Caco-2 (cell line): ENCODE measurements at regions not wholly inside any gene's neighbourhood (a gene's known extent, or its start where the extent isn't known, plus 50 kb on each side); places are given as distances from the start of the nearest gene placed in this dataset.
A peak's percentile ranks its signal among the peaks of the same experiment; 100 is the strongest.

Experiments used
- BruUV-seq: library from RNA; stranded (reverse); fragments of 400-500 nt; replicated peaks from 2 replicates; lab custom pipeline; 2021; lab: Mats Ljungman, UMichigan
- CTCF ChIA-PET: fragments of 300-600 bp; sonication (Branson Sonifier 250); formaldehyde crosslinking; loops from one replicate; lab custom pipeline; 2022; ENCODE audit warnings: antibody characterized with exemption; lab: Charles Lee
- POLR2A ChIA-PET: fragments of 300-600 bp; sonication (Branson Sonifier 250); formaldehyde crosslinking; loops from one replicate; lab custom pipeline; 2022; ENCODE audit warnings: antibody characterized with exemption; lab: Charles Lee
- DNase-seq, 2 experiments: peaks; one replicate each; pipeline versions ENCODE4 v3.0.0 to v3.0.0-alpha.2; 2020 to 2022
- H3K27me3 ChIP-seq: replicated peaks from 2 replicates; pipeline ENCODE4 v1.6.0; 2011; ENCODE audit warnings: low read length; ENCODE audit not compliant: control insufficient read depth, insufficient read depth
- H3K36me3 ChIP-seq: 2 replicates; pipeline ENCODE4 v1.5.1; 2011; ENCODE audit warnings: low read length; ENCODE audit not compliant: control insufficient read depth, insufficient read depth
- H3K4me1 ChIP-seq: fragments of 250-450 bp; sonication (Bioruptor Pico); 2 replicates; pipeline ENCODE4 v1.5.1; 2020; ENCODE audit warnings: mild to moderate bottlenecking
- H3K4me3 ChIP-seq: 2 replicates; pipeline ENCODE4 v1.5.1; 2011; ENCODE audit warnings: low read depth, mild to moderate bottlenecking, control low read depth, low read length
- H3K9me3 ChIP-seq: fragments of 250-450 bp; sonication (Bioruptor Pico); 2 replicates; pipeline ENCODE4 v1.5.1; 2020; ENCODE audit warnings: mild to moderate bottlenecking, moderate library complexity
- H3K27ac Mint-ChIP-seq: one replicate; pipeline ENCODE4 v1.8.0; 2022; ENCODE audit warnings: mixed read lengths; ENCODE audit not compliant: unreplicated experiment
- H3K27me3 Mint-ChIP-seq: one replicate; pipeline ENCODE4 v1.8.0; 2022; ENCODE audit warnings: mixed read lengths; ENCODE audit not compliant: insufficient read depth, unreplicated experiment
- H3K36me3 Mint-ChIP-seq: one replicate; pipeline ENCODE4 v1.8.0; 2022; ENCODE audit warnings: mild to moderate bottlenecking, mixed read lengths; ENCODE audit not compliant: insufficient read depth, unreplicated experiment
- H3K4me1 Mint-ChIP-seq: one replicate; pipeline ENCODE4 v1.8.0; 2022; ENCODE audit warnings: low read depth, mixed read lengths; ENCODE audit not compliant: unreplicated experiment
- H3K4me3 Mint-ChIP-seq: one replicate; pipeline ENCODE4 v1.8.0; 2022; ENCODE audit warnings: mild to moderate bottlenecking, moderate library complexity, mixed read lengths; ENCODE audit not compliant: unreplicated experiment
- H3K9me3 Mint-ChIP-seq: one replicate; pipeline ENCODE4 v1.8.0; 2022; ENCODE audit warnings: mixed read lengths; ENCODE audit not compliant: unreplicated experiment
- intact Hi-C: fragments of 100-400 bp; cut with micrococcal nuclease; formaldehyde crosslinking; loops from one replicate; pipeline ENCODE4 v1.10.0; 2022; ENCODE audit not compliant: unreplicated experiment
- TF ChIP-seq, protein P1 (sequence below), 2 experiments: fragments of 200-600 bp in 1 of 2; IDR thresholded peaks; 1 replicate in 1 of 2; 2 replicates in 1 of 2; pipeline versions ENCODE4 v1.5.1 to v1.8.0; 2011 to 2022; ENCODE audit warnings: antibody characterized with exemption in 1 of 2, control low read depth in 1 of 2, inconsistent platforms in 1 of 2, low read depth in 1 of 2, low read length in 1 of 2, mild to moderate bottlenecking in 1 of 2, moderate library complexity in 1 of 2; ENCODE audit not compliant: insufficient read depth in 1 of 2, severe bottlenecking in 1 of 2, unreplicated experiment in 1 of 2

DNA sequence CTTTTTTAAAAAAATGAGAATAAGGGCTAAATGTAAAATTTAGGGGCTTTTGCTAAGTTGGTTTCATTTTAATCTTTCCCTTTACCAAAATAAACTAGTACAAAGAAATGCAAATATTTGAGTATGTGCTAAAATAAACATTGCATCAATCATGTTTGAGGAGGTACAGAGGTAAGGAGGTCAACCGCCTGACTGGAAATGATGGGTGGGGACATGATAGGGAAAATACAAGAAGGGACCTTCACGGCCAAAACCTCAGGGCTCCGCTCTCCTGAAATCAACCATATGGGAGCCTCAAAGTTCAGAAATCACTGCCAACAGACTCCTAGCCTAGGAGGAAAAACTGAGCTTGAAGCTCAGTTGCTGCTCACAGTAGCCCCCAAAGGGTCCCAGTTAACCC lies 207.6 kb downstream of the AHR start:
- ChIA-PET POLR2A (no interaction called here), CTCF (no interaction called here)
- Histone ChIP-seq H3K4me1 (peaks cover 32% of the 10 kb centered on the region), H3K9me3 (no peaks in the 10 kb centered on the region), H3K4me3 (no peak overlapping the region), H3K36me3 (0 out of 2 replicates have a peak, but pooled peaks cover 1% of the 10 kb centered on the region), H3K27me3 (no peaks in the 10 kb centered on the region)
- Mint-ChIP-seq H3K4me1 (peaks cover 20% of the 10 kb centered on the region), H3K36me3 (no peaks in the 10 kb centered on the region), H3K27ac (no peak overlapping the region), H3K9me3 (peaks cover 9% of the 10 kb centered on the region), H3K4me3 (no peak overlapping the region), H3K27me3 (no peaks in the 10 kb centered on the region)
- intact Hi-C loops, result loop anchor here (1.0 to 5.0 kb wide), 2 partner anchors 18 to 204 kb away; no protein-coding TSS in a partner anchor
- TF ChIP-seq, protein P1, sequence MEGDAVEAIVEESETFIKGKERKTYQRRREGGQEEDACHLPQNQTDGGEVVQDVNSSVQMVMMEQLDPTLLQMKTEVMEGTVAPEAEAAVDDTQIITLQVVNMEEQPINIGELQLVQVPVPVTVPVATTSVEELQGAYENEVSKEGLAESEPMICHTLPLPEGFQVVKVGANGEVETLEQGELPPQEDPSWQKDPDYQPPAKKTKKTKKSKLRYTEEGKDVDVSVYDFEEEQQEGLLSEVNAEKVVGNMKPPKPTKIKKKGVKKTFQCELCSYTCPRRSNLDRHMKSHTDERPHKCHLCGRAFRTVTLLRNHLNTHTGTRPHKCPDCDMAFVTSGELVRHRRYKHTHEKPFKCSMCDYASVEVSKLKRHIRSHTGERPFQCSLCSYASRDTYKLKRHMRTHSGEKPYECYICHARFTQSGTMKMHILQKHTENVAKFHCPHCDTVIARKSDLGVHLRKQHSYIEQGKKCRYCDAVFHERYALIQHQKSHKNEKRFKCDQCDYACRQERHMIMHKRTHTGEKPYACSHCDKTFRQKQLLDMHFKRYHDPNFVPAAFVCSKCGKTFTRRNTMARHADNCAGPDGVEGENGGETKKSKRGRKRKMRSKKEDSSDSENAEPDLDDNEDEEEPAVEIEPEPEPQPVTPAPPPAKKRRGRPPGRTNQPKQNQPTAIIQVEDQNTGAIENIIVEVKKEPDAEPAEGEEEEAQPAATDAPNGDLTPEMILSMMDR (IDR thresholded peaks at IDR 0.05; ENCODE audit: insufficient read depth in 1 of 2, low read depth in 1 of 2, low read length in 1 of 2, severe bottlenecking in 1 of 2, unreplicated experiment in 1 of 2), result no peak
- DNase-seq, result peak; percentile 49 to 69
- no TSS peak for BruUV-seq

GRCh38 chr7:17506596-17506995 lies 208.1 kb downstream of the AHR start:
- peaks cover 32% of the 10 kb centered on the region for H3K4me1 ChIP-seq
- no peaks in the 10 kb centered on the region for H3K27me3 Mint-ChIP-seq
- BruUV-seq, result no TSS peak
- peaks cover 9% of the 10 kb centered on the region for H3K9me3 Mint-ChIP-seq
- no peaks in the 10 kb centered on the region for H3K36me3 Mint-ChIP-seq
- H3K4me3 ChIP-seq, result no peak overlapping the region
- ChIA-PET POLR2A (no interaction called here), CTCF (no interaction called here)
- H3K4me3 Mint-ChIP-seq, result no peak overlapping the region
- peaks cover 20% of the 10 kb centered on the region for H3K4me1 Mint-ChIP-seq
- no peaks in the 10 kb centered on the region for H3K9me3 ChIP-seq
- no peak overlapping the region for H3K27ac Mint-ChIP-seq
- H3K27me3 ChIP-seq, result no peaks in the 10 kb centered on the region
- DNase-seq, result no peak
- H3K36me3 ChIP-seq, result 0 out of 2 replicates have a peak, but pooled peaks cover 1% of the 10 kb centered on the region
- intact Hi-C loops, result loop anchor here (1.0 to 5.0 kb wide), 2 partner anchors 18 to 204 kb away; no protein-coding TSS in a partner anchor
- TF ChIP-seq, protein P1 (IDR thresholded peaks at IDR 0.05; ENCODE audit: insufficient read depth in 1 of 2, low read depth in 1 of 2, low read length in 1 of 2, severe bottlenecking in 1 of 2, unreplicated experiment in 1 of 2), result no peak

- ChIA-PET POLR2A (no interaction called here), CTCF (no interaction called here)
- Mint-ChIP-seq H3K4me3 (no peak overlapping the region), H3K27ac (peak overlapping the region; percentile 31), H3K36me3 (no peaks in the 10 kb centered on the region), H3K27me3 (no peaks in the 10 kb centered on the region), H3K4me1 (peaks cover 20% of the 10 kb centered on the region), H3K9me3 (peaks cover 9% of the 10 kb centered on the region)
- Histone ChIP-seq H3K9me3 (no peaks in the 10 kb centered on the region), H3K36me3 (0 out of 2 replicates have a peak, but pooled peaks cover 1% of the 10 kb centered on the region), H3K4me3 (no peak overlapping the region), H3K4me1 (peaks cover 32% of the 10 kb centered on the region), H3K27me3 (no peaks in the 10 kb centered on the region)
- intact Hi-C loops, result loop anchor here (5.0 kb wide), 1 partner anchor 205 kb away; no protein-coding TSS in a partner anchor
- TF ChIP-seq, protein P1 (IDR thresholded peaks at IDR 0.05; ENCODE audit: insufficient read depth in 1 of 2, low read depth in 1 of 2, low read length in 1 of 2, severe bottlenecking in 1 of 2, unreplicated experiment in 1 of 2), result no peak
- no TSS peak for BruUV-seq
- DNase-seq, result no peak
Measured at GRCh38 chr7:17507717-17508116, 209.3 kb downstream of the AHR start.
